Motor neuron (in vitro differentiated cells): ENCODE measurements at regions not wholly inside any gene's neighbourhood (a gene's known extent, or its start where the extent isn't known, plus 50 kb on each side); places are given as distances from the start of the nearest gene placed in this dataset.

Experiments
- ATAC-seq, 8 experiments: fragments of 200-7000 bp; cut with Tn5 transposase; replicated peaks in 6 of 8; 2 replicates each; pipeline ENCODE4 v1.8.0; 2021; ENCODE audit warnings: mild to moderate bottlenecking in 8 of 8, moderate library complexity in 8 of 8
- H3K27ac ChIP-seq, 2 donors: fragments of 250-450 bp; sonication (Bioruptor Pico); 2 replicates each; pipeline ENCODE4 v1.9.0; 2021; ENCODE audit warnings: antibody characterized with exemption in 2 of 2, mild to moderate bottlenecking in 2 of 2, moderate library complexity in 1 of 2
- H3K4me1 ChIP-seq, 2 donors: fragments of 250-450 bp; sonication (Bioruptor Pico); replicated peaks in 1 of 2; 2 replicates each; pipeline ENCODE4 v1.6.1; 2021; ENCODE audit warnings: antibody characterized with exemption in 2 of 2, mild to moderate bottlenecking in 2 of 2, moderate library complexity in 1 of 2
- H3K4me3 ChIP-seq, 5 donors: fragments of 250-450 bp; sonication (Bioruptor Pico); 2 replicates each; pipeline ENCODE4 v1.9.0; 2021; ENCODE audit warnings: antibody characterized with exemption in 5 of 5, mild to moderate bottlenecking in 5 of 5, moderate library complexity in 4 of 5
- WGBS, 10 experiments: fragments of 450-650 bp; shearing (Covaris generic); methylation state at CpG; one replicate each; pipeline ENCODE4 v1.0.0; 2022; 5-methylcytosine and 5-hydroxymethylcytosine counted together
- in situ Hi-C, 9 experiments: fragments of 400-800 bp; cut with MboI; loops; one replicate each; pipeline ENCODE4 v1.15.0; 2021; ENCODE audit warnings: low sequenced_read_pairs in 9 of 9, low pct_unique_long_range_greater_than_20kb in 2 of 9; ENCODE audit not compliant: unreplicated experiment in 9 of 9

DNA sequence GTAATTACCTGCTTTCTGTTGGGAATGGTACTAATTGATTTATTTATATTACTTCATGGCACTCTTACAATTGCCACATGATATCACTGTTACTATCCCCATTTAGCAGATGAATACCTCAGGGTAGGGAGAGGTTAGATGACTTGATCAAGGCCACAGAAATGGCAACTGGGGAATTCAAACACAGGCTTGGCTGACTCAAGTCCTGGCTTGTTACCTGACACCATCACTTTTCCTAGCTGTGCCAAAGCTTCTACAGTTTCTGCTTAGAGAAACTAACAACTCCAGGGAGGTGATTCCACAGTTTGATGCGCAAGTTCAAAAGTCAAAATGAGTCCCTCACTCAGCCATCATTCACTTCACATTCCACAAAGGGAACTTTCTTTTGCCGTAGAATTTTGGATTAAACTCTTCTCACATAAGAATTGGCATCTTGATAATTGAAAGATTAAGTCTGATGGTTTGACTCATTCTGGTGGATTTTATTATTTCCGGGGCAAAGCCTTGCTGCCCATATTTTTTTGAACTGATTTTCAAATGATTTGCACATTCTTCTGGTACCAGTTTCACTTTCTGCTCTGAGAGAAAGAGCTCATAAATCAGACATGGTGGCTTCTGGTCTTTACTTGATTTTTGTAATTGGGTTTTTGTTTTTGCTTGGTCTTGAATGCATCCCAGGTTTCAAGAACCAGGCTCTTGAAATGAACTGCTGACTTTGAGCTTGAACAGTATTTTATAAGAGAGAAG, 656.8 kb downstream of the BCL11A start:
- in situ Hi-C loops, result no loop called here
- ATAC-seq, result no peak
- Histone ChIP-seq H3K4me3 (no peak overlapping the region), H3K4me1 (peaks cover 0 to 16% of the 10 kb centered on the region in 2 donors), H3K27ac (no peak overlapping the region)
- WGBS, 10 experiments, result 13 to 94% (median 82%) methylated on average over 1 to 3 of the region's 3 CpGs; no CpG with 5 or more reads in 1 of the 10 experiments

DNA sequence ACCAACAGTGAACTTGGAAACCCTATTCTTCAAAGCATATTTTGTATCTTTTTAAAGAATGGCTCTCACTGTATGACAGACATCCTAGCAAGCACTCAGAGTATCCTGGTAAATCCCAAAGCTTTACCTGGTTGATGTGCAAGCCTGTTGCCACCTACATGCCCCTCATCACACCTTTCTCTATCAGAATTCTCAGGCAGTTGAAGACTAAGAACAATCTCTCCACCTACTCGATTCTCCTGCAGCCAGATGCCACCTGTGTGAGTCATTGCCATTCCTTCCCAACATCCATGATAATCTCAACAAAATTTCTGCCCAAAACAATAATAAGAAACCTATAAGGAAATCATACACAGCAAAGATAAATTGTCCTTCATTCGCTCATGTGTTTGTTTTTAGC, 659.8 kb downstream of the BCL11A start:
- WGBS, 10 experiments, result 0 to 100% (median 71%) methylated on average over 1 to 2 of the region's 2 CpGs; no CpG with 5 or more reads in 1 of the 10 experiments
- in situ Hi-C loops, result no loop called here
- Histone ChIP-seq H3K4me1 (peaks cover 0 to 4% of the 10 kb centered on the region in 2 donors), H3K4me3 (no peak overlapping the region), H3K27ac (no peak overlapping the region)
- ATAC-seq, result no peak

DNA sequence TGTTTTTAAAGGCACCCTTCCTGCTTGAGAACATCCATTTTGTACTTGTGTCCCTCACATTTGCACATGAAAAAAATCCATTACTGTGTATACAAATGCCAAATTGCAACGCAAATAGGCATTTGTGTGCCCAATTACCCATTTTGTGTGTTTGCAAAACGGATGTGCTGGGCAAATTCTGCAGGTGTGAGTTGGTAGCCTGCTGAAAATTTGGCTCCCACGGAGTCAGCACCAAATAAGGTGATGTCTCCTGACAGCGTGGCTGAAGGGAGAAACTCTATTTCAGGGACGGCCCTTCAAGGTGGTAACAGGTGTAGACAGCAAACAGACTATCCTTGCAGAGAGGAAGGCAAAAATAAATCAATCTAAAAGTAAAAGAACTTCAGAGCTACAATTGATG, 661.1 kb downstream of the BCL11A start:
- in situ Hi-C loops, result no loop called here
- Histone ChIP-seq H3K4me1 (no peaks in the 10 kb centered on the region), H3K4me3 (no peak overlapping the region), H3K27ac (no peak overlapping the region)
- WGBS, 10 experiments, result 17 to 75% (median 44%) methylated on average over 1 to 5 of the region's 5 CpGs
- ATAC-seq, result no peak

DNA sequence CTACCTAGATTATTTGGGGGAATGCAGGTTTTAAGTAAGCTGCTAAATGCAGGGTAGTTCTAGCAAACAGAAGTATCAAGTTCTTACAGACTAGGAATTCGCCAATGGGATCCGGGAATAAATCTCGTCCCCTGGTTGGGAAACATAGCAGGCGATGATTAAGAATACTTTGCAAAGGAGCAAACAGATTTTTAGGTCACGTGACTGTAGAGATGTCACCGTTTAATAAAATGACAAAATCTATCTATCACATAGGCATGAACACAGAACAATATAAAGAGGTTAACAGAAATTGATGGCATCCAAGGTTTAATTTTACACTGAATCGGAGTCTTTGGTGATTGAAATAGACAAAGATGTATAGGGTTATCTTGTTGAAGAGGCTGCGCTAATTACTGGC, 664.1 kb downstream of the BCL11A start:
- Histone ChIP-seq H3K27ac (no peak overlapping the region), H3K4me3 (no peak overlapping the region), H3K4me1 (no peaks in the 10 kb centered on the region)
- WGBS, 10 experiments, result 37 to 100% (median 93%) methylated on average over 3 to 8 of the region's 8 CpGs
- in situ Hi-C loops, result no loop called here
- no peak for ATAC-seq

DNA sequence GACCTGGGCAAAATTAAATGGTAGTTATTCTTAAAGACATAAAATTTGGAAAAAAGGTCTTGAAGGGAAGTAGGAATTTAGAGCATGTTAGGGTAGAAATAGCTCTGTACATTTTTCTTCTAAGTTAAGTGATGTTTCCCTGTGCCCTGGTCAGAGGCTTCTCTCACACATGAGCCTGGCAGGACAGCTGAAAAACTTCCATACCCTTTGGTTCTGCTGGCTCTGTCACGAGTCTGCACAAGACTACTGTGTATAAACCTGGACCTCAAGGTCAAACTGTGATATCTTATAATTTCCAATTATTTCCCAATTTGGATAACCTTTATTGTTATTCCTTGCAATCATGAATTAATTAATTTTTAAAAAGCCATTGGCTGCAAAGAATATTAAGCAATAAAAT, 664.7 kb downstream of the BCL11A start:
- ATAC-seq, result no peak
- 0 to 100% (median 70%) methylated on average over 1 of the region's 1 CpG; no CpG with 5 or more reads in 2 of the 10 experiments for WGBS, 10 experiments
- Histone ChIP-seq H3K4me1 (no peaks in the 10 kb centered on the region), H3K4me3 (no peak overlapping the region), H3K27ac (no peak overlapping the region)
- in situ Hi-C loops, result no loop called here

DNA sequence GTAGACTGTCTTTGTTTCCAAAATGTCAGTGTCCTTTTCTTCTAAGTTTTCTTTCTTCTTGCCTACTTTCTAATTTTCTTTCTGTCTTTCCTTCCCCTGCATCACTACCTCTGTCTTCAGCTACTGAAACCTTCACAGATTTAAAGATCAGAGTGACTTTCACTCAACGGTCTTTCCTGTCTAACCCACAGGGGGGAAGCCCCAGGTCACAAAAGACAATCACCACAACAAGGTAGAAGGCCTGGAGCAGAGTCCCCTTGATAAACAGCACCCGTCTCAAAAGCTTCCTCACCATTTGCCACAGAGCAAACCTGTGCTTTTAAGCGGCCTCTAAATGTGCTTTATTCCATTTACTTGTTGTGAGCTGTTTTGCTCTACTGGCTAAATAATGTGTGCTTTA, 665.4 kb downstream of the BCL11A start:
- 0 to 100% (median 57%) methylated on average over 1 to 3 of the region's 3 CpGs; no CpG with 5 or more reads in 3 of the 10 experiments for WGBS, 10 experiments
- Histone ChIP-seq H3K4me1 (no peaks in the 10 kb centered on the region), H3K27ac (no peak overlapping the region), H3K4me3 (no peak overlapping the region)
- in situ Hi-C loops, result no loop called here
- ATAC-seq, result no peak

DNA sequence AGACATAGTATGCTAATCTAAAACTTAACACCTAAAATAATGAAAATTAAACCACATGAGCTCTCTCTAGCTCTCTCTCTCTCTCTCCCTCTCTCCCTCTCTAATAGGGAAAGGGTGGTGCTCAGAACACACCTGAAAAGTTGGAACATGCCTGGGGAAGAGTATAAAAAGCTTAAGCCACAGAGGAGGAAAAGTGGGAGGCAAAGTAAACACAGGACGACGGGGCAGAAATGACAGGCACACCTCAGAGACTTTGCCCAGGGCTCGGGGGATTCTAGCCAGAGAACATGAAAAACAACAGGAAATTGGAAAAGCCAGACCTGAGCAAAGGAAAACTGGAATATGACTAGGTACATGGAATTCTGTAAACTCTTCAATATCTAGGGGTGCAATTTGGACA, 666.1 kb downstream of the BCL11A start:
- Histone ChIP-seq H3K27ac (no peak overlapping the region), H3K4me1 (no peaks in the 10 kb centered on the region), H3K4me3 (no peak overlapping the region)
- in situ Hi-C loops, result no loop called here
- 7 to 100% (median 80%) methylated on average over 2 to 3 of the region's 3 CpGs; no CpG with 5 or more reads in 3 of the 10 experiments for WGBS, 10 experiments
- no peak for ATAC-seq

DNA sequence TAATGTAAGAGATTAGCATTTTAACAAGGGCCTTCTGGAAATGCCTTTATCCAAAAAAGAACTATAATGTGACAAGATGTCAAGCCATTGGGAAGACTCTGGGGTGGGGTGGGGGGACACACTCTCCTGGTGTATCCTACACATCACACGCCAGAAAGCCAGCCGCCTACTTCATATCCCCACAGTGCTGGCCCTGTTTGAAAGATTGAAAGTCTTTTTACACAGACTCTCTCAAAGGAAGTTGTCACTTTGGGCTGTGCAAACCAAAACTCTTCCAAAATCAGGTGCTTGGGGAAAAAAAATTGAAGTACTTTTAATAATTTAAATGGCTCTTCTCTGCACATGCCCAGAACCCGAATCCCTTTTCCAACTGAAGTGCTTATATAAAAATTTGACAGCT, 666.7 kb downstream of the BCL11A start:
- no peak overlapping the region for H3K27ac ChIP-seq
- H3K4me3 ChIP-seq, result no peak overlapping the region
- ATAC-seq, result no peak
- in situ Hi-C loops, result no loop called here
- no peaks in the 10 kb centered on the region for H3K4me1 ChIP-seq
- 0 to 100% (median 90%) methylated on average over 1 to 3 of the region's 3 CpGs; no CpG with 5 or more reads in 1 of the 10 experiments for WGBS, 10 experiments

DNA sequence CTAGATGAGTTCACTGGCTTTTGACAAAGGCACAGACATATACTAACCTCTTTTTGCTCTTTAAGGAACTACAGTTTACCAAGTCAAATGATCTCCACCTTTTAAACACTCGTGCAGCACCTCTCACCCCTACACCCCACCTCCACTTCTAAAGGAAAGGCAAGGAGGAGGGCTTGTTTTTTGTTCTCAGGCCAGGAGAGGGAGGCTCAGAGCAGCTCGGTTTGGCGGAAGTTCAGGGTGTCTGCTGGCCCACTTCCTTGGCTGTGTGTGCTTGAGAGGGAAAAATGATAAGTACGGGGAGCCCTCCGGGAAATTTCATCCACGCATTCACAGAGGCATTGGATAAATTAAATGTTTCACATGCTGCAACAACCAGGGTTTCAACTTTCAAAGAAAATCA, 667.9 kb downstream of the BCL11A start:
- ATAC-seq, result peak in 1 of 8 experiments; percentile 42
- in situ Hi-C loops, result no loop called here
- 20 to 94% (median 73%) methylated on average over 1 to 5 of the region's 6 CpGs; no CpG with 5 or more reads in 3 of the 10 experiments for whole genome bisulfite sequencing, 10 experiments

DNA sequence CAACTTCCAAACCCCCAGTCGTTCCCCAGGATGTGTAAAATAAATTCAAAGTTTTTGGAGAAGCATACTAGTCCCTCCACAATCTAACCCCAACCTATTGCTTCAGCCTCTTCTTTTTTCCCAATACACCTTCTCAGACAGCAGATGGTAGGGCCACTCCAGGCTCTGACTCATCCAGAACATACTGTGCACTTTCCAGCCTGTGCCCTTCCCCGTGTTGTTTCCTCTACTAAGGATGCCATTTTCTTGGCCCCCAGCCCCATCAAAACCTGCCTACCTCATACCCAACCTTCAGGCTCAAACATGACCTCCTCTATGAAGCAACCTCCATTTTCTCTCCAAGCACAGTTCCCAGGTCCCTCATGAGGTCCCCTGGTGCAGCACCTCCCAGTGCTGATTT, 669.3 kb downstream of the BCL11A start:
- in situ Hi-C loops, result no loop called here
- ATAC-seq, result no peak
- WGBS, 10 experiments, result 0 to 100% (median 68%) methylated on average over 1 to 2 of the region's 2 CpGs; no CpG with 5 or more reads in 2 of the 10 experiments
- no peak overlapping the region for H3K27ac ChIP-seq
- H3K4me1 ChIP-seq, result peaks cover 11 to 12% of the 10 kb centered on the region in 2 donors
- H3K4me3 ChIP-seq, result no peak overlapping the region

More for the DNA sequence above, 667.9 kb downstream of the BCL11A start:
- no peak overlapping the region for H3K27ac ChIP-seq
- no peaks in the 10 kb centered on the region for H3K4me1 ChIP-seq
- no peak overlapping the region for H3K4me3 ChIP-seq

DNA sequence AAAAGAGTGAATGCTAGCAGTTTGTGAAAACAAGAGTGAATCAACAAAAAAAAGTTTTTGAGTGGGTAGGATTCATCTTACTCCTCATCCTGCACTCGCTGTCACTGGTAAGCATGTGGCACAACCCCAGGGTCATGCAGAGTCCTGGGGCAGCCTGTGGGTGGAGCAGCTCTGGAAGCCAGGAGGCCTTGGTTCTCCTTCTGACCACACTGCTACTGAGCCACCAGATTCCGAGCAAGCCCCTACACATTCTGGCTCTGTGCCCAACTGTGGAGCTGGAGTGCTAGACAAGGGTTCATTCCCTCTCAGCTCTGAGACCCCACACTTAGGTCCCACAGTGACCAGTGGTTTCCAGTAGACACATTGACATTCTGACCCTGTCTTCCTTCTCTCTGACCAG, 670.6 kb downstream of the BCL11A start:
- in situ Hi-C loops, result no loop called here
- Histone ChIP-seq H3K4me3 (no peak overlapping the region), H3K4me1 (peaks cover 13 to 20% of the 10 kb centered on the region in 2 donors), H3K27ac (no peak overlapping the region)
- no peak for ATAC-seq
- WGBS, 10 experiments, result 11 to 100% (median 80%) methylated on average over 1 to 2 of the region's 2 CpGs; no CpG with 5 or more reads in 4 of the 10 experiments

DNA sequence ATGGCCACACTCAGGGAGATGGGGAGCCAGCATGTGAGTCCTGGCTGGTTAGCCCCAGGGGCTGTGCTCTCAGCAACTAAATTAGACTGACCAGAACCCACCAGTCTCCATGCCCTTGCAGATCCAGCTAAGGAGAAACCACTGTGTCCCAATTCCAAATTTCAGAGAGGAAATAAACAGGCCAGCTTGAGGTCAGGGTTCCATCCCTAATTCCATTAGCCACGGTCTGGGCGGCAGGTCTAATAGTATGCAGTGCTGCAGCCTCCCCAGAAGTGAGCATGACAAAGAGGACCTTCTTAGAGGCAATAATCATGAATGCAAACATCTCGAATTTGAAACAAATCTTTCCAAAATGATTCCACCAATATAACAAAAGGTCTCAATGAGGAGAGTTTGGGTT, 671.2 kb downstream of the BCL11A start:
- WGBS, 10 experiments, result 0 to 88% (median 68%) methylated on average over 1 to 2 of the region's 3 CpGs; no CpG with 5 or more reads in 2 of the 10 experiments
- in situ Hi-C loops, result no loop called here
- Histone ChIP-seq H3K4me3 (no peak overlapping the region), H3K4me1 (peaks cover 13 to 20% of the 10 kb centered on the region in 2 donors), H3K27ac (no peak overlapping the region)
- ATAC-seq, result no peak

DNA sequence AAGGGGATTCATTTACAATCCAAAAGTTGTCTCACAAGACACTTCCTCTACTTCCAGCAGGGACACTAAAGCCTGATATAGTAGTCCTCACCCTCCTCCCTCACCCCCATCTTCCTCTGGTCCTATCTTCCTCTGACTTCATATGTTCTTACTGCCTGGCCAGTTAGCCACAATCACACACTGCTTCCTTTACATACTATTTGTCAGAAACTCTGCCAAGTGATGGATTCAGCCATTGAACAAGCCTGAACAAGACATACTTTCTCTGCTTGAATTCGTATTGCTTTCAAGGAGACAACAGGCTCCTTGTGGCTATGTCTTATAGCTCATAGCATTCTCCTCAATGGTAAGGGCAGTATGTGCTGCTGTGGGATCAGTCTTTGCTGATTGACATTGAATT, 672.2 kb downstream of the BCL11A start:
- Histone ChIP-seq H3K4me1 (peaks cover 13 to 20% of the 10 kb centered on the region in 2 donors), H3K27ac (no peak overlapping the region), H3K4me3 (no peak overlapping the region)
- ATAC-seq, result no peak
- 17 to 100% (median 48%) methylated on average over 1 of the region's 1 CpG; no CpG with 5 or more reads in 6 of the 10 experiments for WGBS, 10 experiments
- in situ Hi-C loops, result no loop called here

DNA sequence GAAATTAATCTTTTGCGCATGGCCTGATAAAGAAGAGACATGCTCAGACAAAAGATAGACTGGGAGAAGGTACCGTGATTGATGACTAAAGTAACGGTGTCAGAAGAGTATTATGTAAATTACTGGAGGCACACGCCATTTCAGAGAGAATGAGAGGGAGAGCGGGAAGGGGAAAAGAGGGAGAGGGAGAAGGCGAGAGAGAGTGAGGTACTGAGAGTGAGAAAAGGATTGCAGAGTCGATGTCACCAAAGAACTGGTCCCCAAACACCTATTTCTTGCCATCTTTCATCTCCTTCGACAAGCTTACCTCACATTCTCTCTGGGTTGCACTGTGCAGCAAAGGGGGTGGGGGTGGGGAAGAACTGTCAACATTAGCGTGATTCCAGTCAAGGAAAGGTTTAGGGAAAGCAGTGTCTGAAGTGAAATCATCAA, 673.7 kb downstream of the BCL11A start:
- Histone ChIP-seq H3K27ac (no peak overlapping the region), H3K4me3 (no peak overlapping the region), H3K4me1 (peaks cover 13 to 20% of the 10 kb centered on the region in 2 donors)
- WGBS, 10 experiments, result 10 to 100% (median 59%) methylated on average over 3 to 9 of the region's 9 CpGs
- ATAC-seq, result peak in 5 of 8 experiments; percentile 35 to 64 (median 59)
- in situ Hi-C loops, result no loop called here
